ENCODE measurements at regions not wholly inside any gene's neighbourhood (a gene's known extent, or its start where the extent isn't known, plus 50 kb on each side); places are given as distances from the start of the nearest gene placed in this dataset.
"Not testable (repeated sequence)": the region's sequence is repeated elsewhere in the genome, so short reads cannot be mapped to it uniquely, and the experiment has no call there.

- DNase-seq (ENCODE audit: extremely low spot score): no peak
- WGBS: 76% methylated on average over 3 of the region's 3 CpGs
- Histone ChIP-seq H3K27ac (ENCODE audit: low read depth) (no peak overlapping the region), H3K4me3 (ENCODE audit: low read depth, low read length) (no peak overlapping the region), H3K4me1 (ENCODE audit: insufficient read depth) (no peaks in the 10 kb centered on the region), H3K36me3 (ENCODE audit: insufficient read depth) (no peaks in the 10 kb centered on the region)
Observed at GRCh38 chr6:137581019-137581707, 87.0 kb upstream of the OLIG3 start.

GRCh38 chr6:137583519-137583918 lies 89.3 kb upstream of the OLIG3 start:
- DNase-seq (ENCODE audit: extremely low spot score); H3K27ac ChIP-seq (ENCODE audit: low read depth); H3K4me1 ChIP-seq (ENCODE audit: insufficient read depth); H3K36me3 ChIP-seq (ENCODE audit: insufficient read depth); H3K4me3 ChIP-seq (ENCODE audit: low read depth, low read length): not testable (repeated sequence)
- WGBS: 92% methylated on average over 6 of the region's 6 CpGs

- Histone ChIP-seq H3K4me1 (ENCODE audit: insufficient read depth) (no peaks in the 10 kb centered on the region), H3K4me3 (ENCODE audit: low read depth, low read length) (no peak overlapping the region), H3K36me3 (ENCODE audit: insufficient read depth) (no peaks in the 10 kb centered on the region), H3K27ac (ENCODE audit: low read depth) (no peak overlapping the region)
- DNase-seq (ENCODE audit: extremely low spot score): no peak
- 85% methylated on average over 4 of the region's 4 CpGs for WGBS
Observed at GRCh38 chr6:137588472-137588871, 94.3 kb upstream of the OLIG3 start.

GRCh38 chr6:137589067-137589848 lies 95.1 kb upstream of the OLIG3 start:
- Histone ChIP-seq H3K4me3 (ENCODE audit: low read depth, low read length) (no peak overlapping the region), H3K36me3 (ENCODE audit: insufficient read depth) (no peaks in the 10 kb centered on the region), H3K27ac (ENCODE audit: low read depth) (no peak overlapping the region), H3K4me1 (ENCODE audit: insufficient read depth) (no peaks in the 10 kb centered on the region)
- DNase-seq (ENCODE audit: extremely low spot score): no peak
- WGBS: 58% methylated on average over 9 of the region's 9 CpGs

GRCh38 chr6:137590684-137591083 lies 96.5 kb upstream of the OLIG3 start:
- no peak overlapping the region for H3K4me3 ChIP-seq (ENCODE audit: low read depth, low read length)
- no peaks in the 10 kb centered on the region for H3K4me1 ChIP-seq (ENCODE audit: insufficient read depth)
- no peaks in the 10 kb centered on the region for H3K36me3 ChIP-seq (ENCODE audit: insufficient read depth)
- H3K27ac ChIP-seq (ENCODE audit: low read depth): no peak overlapping the region
- DNase-seq (ENCODE audit: extremely low spot score): no peak

GRCh38 chr6:137601471-137601870 lies 107.3 kb upstream of the OLIG3 start:
- no peaks in the 10 kb centered on the region for H3K36me3 ChIP-seq (ENCODE audit: insufficient read depth)
- DNase-seq (ENCODE audit: extremely low spot score): no peak
- no peak overlapping the region for H3K27ac ChIP-seq (ENCODE audit: low read depth)
- no peak overlapping the region for H3K4me3 ChIP-seq (ENCODE audit: low read depth, low read length)
- no peaks in the 10 kb centered on the region for H3K4me1 ChIP-seq (ENCODE audit: insufficient read depth)
- WGBS: 64% methylated on average over 4 of the region's 4 CpGs

- no peaks in the 10 kb centered on the region for H3K36me3 ChIP-seq (ENCODE audit: insufficient read depth)
- H3K4me1 ChIP-seq (ENCODE audit: insufficient read depth): no peaks in the 10 kb centered on the region
- WGBS: 35% methylated on average over 9 of the region's 9 CpGs
- H3K4me3 ChIP-seq (ENCODE audit: low read depth, low read length): no peak overlapping the region
- no peak overlapping the region for H3K27ac ChIP-seq (ENCODE audit: low read depth)
- no peak for DNase-seq (ENCODE audit: extremely low spot score)
Observed at GRCh38 chr6:137602313-137603197, 108.4 kb upstream of the OLIG3 start.

GRCh38 chr6:137610702-137611101 lies 116.5 kb upstream of the OLIG3 start:
- Histone ChIP-seq H3K36me3 (ENCODE audit: insufficient read depth) (no peaks in the 10 kb centered on the region), H3K4me3 (ENCODE audit: low read depth, low read length) (no peak overlapping the region), H3K4me1 (ENCODE audit: insufficient read depth) (no peaks in the 10 kb centered on the region), H3K27ac (ENCODE audit: low read depth) (no peak overlapping the region)
- DNase-seq (ENCODE audit: extremely low spot score): no peak
- 78% methylated on average over 2 of the region's 2 CpGs for WGBS

GRCh38 chr6:137623293-137623692 lies 129.1 kb upstream of the OLIG3 start:
- Histone ChIP-seq H3K4me3 (ENCODE audit: low read depth, low read length) (no peak overlapping the region), H3K27ac (ENCODE audit: low read depth) (no peak overlapping the region), H3K4me1 (ENCODE audit: insufficient read depth) (no peaks in the 10 kb centered on the region), H3K36me3 (ENCODE audit: insufficient read depth) (no peaks in the 10 kb centered on the region)
- no peak for DNase-seq (ENCODE audit: extremely low spot score)
- 56% methylated on average over 4 of the region's 4 CpGs for WGBS

- no peaks in the 10 kb centered on the region for H3K4me1 ChIP-seq (ENCODE audit: insufficient read depth)
- H3K36me3 ChIP-seq (ENCODE audit: insufficient read depth): no peaks in the 10 kb centered on the region
- H3K27ac ChIP-seq (ENCODE audit: low read depth): no peak overlapping the region
- 93% methylated on average over 8 of the region's 8 CpGs for WGBS
- no peak for DNase-seq (ENCODE audit: extremely low spot score)
- no peak overlapping the region for H3K4me3 ChIP-seq (ENCODE audit: low read depth, low read length)
Observed at GRCh38 chr6:137625100-137625661, 131.0 kb upstream of the OLIG3 start.

- no peak overlapping the region for H3K4me3 ChIP-seq (ENCODE audit: low read depth, low read length)
- no peaks in the 10 kb centered on the region for H3K36me3 ChIP-seq (ENCODE audit: insufficient read depth)
- DNase-seq (ENCODE audit: extremely low spot score): no peak
- H3K4me1 ChIP-seq (ENCODE audit: insufficient read depth): no peaks in the 10 kb centered on the region
- no peak overlapping the region for H3K27ac ChIP-seq (ENCODE audit: low read depth)
- WGBS: 43% methylated on average over 7 of the region's 7 CpGs
Observed at GRCh38 chr6:137625808-137626207, 131.6 kb upstream of the OLIG3 start.

- no peaks in the 10 kb centered on the region for H3K4me1 ChIP-seq (ENCODE audit: insufficient read depth)
- no peaks in the 10 kb centered on the region for H3K36me3 ChIP-seq (ENCODE audit: insufficient read depth)
- no peak for DNase-seq (ENCODE audit: extremely low spot score)
- no peak overlapping the region for H3K27ac ChIP-seq (ENCODE audit: low read depth)
- no peak overlapping the region for H3K4me3 ChIP-seq (ENCODE audit: low read depth, low read length)
- WGBS: 52% methylated on average over 1 of the region's 1 CpG
Observed at GRCh38 chr6:137630666-137631065, 136.5 kb upstream of the OLIG3 start.

- 84% methylated on average over 2 of the region's 2 CpGs for WGBS
- no peak for DNase-seq (ENCODE audit: extremely low spot score)
- Histone ChIP-seq H3K4me1 (ENCODE audit: insufficient read depth) (no peaks in the 10 kb centered on the region), H3K27ac (ENCODE audit: low read depth) (no peak overlapping the region), H3K36me3 (ENCODE audit: insufficient read depth) (no peaks in the 10 kb centered on the region), H3K4me3 (ENCODE audit: low read depth, low read length) (no peak overlapping the region)
Observed at GRCh38 chr6:137631323-137631722, 137.1 kb upstream of the OLIG3 start.
